ENCODE measurements at regions not wholly inside any gene's neighbourhood (a gene's known extent, or its start where the extent isn't known, plus 50 kb on each side); places are given as distances from the start of the nearest gene placed in this dataset.

GRCh38 chr5:136763548-136763947, 398.2 kb upstream of the TRPC7 start (continued):
- no peak for TF ChIP-seq USF1 (IDR thresholded peaks at IDR 0.05; ENCODE audit: borderline replicate concordance, extremely low read length, insufficient read depth, low read depth, low read length)
- TF ChIP-seq ZNF687 (IDR thresholded peaks at IDR 0.05) = no peak
- TF ChIP-seq CREB1 (IDR thresholded peaks at IDR 0.05; ENCODE audit: low read depth) = no peak

- no peak overlapping the region for H3K27ac ChIP-seq (ENCODE audit: control insufficient read depth, insufficient read depth)
- H3K9ac ChIP-seq (ENCODE audit: control insufficient read depth, insufficient read depth, low read length) = no peak overlapping the region
- ATAC-seq (no peak), DNase-seq (ENCODE audit: low read depth, low spot score) (no peak), FAIRE-seq (no peak)
- RAD21 ChIA-PET (ENCODE audit: unreplicated experiment) = no interaction called here
- intact Hi-C loops (cut with micrococcal nuclease; ENCODE audit: unreplicated experiment) (no loop called here), in situ Hi-C loops (cut with MboI) (no loop called here)
- H3K9me3 ChIP-seq (replicated peaks; ENCODE audit: control insufficient read depth, insufficient read depth, low read length) = no peaks in the 10 kb centered on the region
- H2AFZ ChIP-seq (ENCODE audit: control insufficient read depth, low read depth, low read length) = no peak overlapping the region
- H3K27me3 ChIP-seq (replicated peaks in 1 of 2; ENCODE audit: control insufficient read depth in 2 of 2, insufficient read depth in 2 of 2, low read length in 1 of 2) = no peaks in the 10 kb centered on the region
- H3K4me1 ChIP-seq (ENCODE audit: control insufficient read depth, insufficient read depth, low read length) = no peaks in the 10 kb centered on the region
- POLR2A ChIA-PET = no interaction called here
- H3K79me2 ChIP-seq (ENCODE audit: control insufficient read depth, insufficient read depth, low read length) = no peaks in the 10 kb centered on the region
- H3K4me3 ChIP-seq = no peak overlapping the region
- CTCF ChIA-PET = no interaction called here
- H4K20me1 ChIP-seq (ENCODE audit: control insufficient read depth, insufficient read depth) = no peaks in the 10 kb centered on the region
- SMC1A ChIA-PET (ENCODE audit: uncharacterized antibody, unreplicated experiment) = no interaction called here
- TF ChIP-seq MAX (IDR thresholded peaks at IDR 0.05; ENCODE audit: low read depth, low read length) (no peak), HSF1 (IDR thresholded peaks at IDR 0.05; ENCODE audit: low read depth, low read length) (no peak), PML (IDR thresholded peaks at IDR 0.05; ENCODE audit: low read length) (no peak), CEBPZ (IDR thresholded peaks at IDR 0.05; ENCODE audit: low read depth, low read length) (no peak), NR2F1 (conservative IDR thresholded peaks at IDR 0.05) (no peak), LARP7 (IDR thresholded peaks at IDR 0.05) (no peak), KLF5 (IDR thresholded peaks at IDR 0.05; ENCODE audit: partially characterized antibody) (no peak), HDGF (IDR thresholded peaks at IDR 0.05) (no peak), KDM1A (IDR thresholded peaks at IDR 0.05; ENCODE audit: borderline replicate concordance) (no peak), STAT1 (conservative IDR thresholded peaks at IDR 0.05) (no peak)
- BruUV-seq (replicated peaks) = no TSS peak
- H3K36me3 ChIP-seq (ENCODE audit: control insufficient read depth in 2 of 2, insufficient read depth in 2 of 2, low read length in 1 of 2) = no peaks in the 10 kb centered on the region
- H3K4me2 ChIP-seq (ENCODE audit: control insufficient read depth, insufficient read depth) = no peak overlapping the region
Observed at GRCh38 chr5:136754216-136754615, 388.9 kb upstream of the TRPC7 start.

Measured in GM12878 (cell line).